ENCODE measurements at regions not wholly inside any gene's neighbourhood (a gene's known extent, or its start where the extent isn't known, plus 50 kb on each side); places are given as distances from the start of the nearest gene placed in this dataset.

DNA sequence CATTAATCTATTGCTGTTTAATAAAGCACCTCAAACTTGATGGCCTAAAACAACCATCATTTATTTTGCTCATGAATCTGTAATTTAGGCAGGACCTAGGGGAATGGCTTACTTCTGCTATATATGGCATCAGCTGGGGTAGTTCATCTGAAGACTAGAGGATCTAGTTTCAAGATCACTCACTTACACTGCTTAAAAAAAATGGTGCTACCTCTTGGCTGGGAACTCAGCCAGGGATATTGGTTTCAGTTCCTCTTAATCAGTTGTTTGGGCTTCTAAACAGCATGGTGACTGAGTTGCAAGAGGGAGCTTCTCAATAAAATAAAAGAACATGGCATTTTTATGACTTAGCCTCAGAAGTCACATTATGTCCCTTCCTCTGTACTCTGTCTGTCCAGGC is 142.0 kb downstream of the FAM114A2 start:
- TF ChIP-seq CTCF (conservative IDR thresholded peaks at IDR 0.05; ENCODE audit: low read length): no peak
- TF ChIP-seq EZH2phosphoT487 (IDR thresholded peaks at IDR 0.05; ENCODE audit: borderline replicate concordance, low read depth, low read length): no peak
